ENCODE measurements at regions not wholly inside any gene's neighbourhood (a gene's known extent, or its start where the extent isn't known, plus 50 kb on each side); places are given as distances from the start of the nearest gene placed in this dataset.

DNA sequence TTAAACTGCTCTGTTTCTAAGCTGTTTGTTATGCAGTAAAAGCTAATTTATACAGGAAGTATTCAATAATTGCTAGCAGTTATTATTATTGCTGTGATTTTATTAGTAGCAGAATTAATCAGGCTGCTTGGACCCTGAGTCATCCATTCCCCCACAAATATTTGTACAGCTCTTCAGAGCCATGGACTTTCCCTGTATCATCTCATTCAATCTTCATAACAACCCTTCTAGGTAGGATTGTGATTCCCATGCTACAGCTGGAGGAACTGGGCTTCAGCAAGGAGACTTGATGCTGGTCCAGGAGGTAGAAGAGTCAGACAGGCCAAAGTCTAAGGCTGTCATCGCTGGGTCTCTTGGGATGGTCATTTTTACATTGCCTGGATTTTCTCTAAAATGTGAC is 208.3 kb downstream of the C16orf95 start:
- CTCF ChIA-PET: interaction anchor here (1.4 kb wide), 1 partner anchor 123 kb away, joined by 3 read pairs; no protein-coding TSS in a partner anchor
- DNase-seq (ENCODE audit: low spot score): no peak
- Mint-ChIP-seq H3K4me3 (no peak overlapping the region), H3K4me1 (peaks cover 17% of the 10 kb centered on the region), H3K27me3 (ENCODE audit: low read depth) (peaks cover 7% of the 10 kb centered on the region; the same call in 1 of the 2 replicates), H3K36me3 (peaks cover 6% of the 10 kb centered on the region), H3K27ac (no peak overlapping the region), H3K9me3 (peaks cover 26% of the 10 kb centered on the region)
- POLR2A ChIA-PET: no interaction called here
- no peak for ATAC-seq
- TF ChIP-seq ZNF423 (CRISPR knock-in tag; IDR thresholded peaks at IDR 0.05): no peak
- TF ChIP-seq NFE2L1 (CRISPR knock-in tag; IDR thresholded peaks at IDR 0.05): no peak
- TF ChIP-seq FOXP1 (CRISPR knock-in tag; IDR thresholded peaks at IDR 0.05; ENCODE audit: borderline replicate concordance): no peak
- no peak for TF ChIP-seq RORB (CRISPR knock-in tag; IDR thresholded peaks at IDR 0.05)
- TF ChIP-seq, protein P1, sequence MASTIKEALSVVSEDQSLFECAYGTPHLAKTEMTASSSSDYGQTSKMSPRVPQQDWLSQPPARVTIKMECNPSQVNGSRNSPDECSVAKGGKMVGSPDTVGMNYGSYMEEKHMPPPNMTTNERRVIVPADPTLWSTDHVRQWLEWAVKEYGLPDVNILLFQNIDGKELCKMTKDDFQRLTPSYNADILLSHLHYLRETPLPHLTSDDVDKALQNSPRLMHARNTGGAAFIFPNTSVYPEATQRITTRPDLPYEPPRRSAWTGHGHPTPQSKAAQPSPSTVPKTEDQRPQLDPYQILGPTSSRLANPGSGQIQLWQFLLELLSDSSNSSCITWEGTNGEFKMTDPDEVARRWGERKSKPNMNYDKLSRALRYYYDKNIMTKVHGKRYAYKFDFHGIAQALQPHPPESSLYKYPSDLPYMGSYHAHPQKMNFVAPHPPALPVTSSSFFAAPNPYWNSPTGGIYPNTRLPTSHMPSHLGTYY (CRISPR knock-in tag; IDR thresholded peaks at IDR 0.05): no peak
- TF ChIP-seq ESRRA (CRISPR knock-in tag; IDR thresholded peaks at IDR 0.05; ENCODE audit: borderline replicate concordance): no peak
- no peak for TF ChIP-seq ZNF138 (CRISPR knock-in tag; conservative IDR thresholded peaks at IDR 0.05)
- TF ChIP-seq CREM (CRISPR knock-in tag; IDR thresholded peaks at IDR 0.05): no peak
- TF ChIP-seq, protein P2, sequence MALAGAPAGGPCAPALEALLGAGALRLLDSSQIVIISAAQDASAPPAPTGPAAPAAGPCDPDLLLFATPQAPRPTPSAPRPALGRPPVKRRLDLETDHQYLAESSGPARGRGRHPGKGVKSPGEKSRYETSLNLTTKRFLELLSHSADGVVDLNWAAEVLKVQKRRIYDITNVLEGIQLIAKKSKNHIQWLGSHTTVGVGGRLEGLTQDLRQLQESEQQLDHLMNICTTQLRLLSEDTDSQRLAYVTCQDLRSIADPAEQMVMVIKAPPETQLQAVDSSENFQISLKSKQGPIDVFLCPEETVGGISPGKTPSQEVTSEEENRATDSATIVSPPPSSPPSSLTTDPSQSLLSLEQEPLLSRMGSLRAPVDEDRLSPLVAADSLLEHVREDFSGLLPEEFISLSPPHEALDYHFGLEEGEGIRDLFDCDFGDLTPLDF (CRISPR knock-in tag; IDR thresholded peaks at IDR 0.05): no peak
- no peak for TF ChIP-seq SMAD4 (CRISPR knock-in tag; IDR thresholded peaks at IDR 0.05)
- TF ChIP-seq, protein P3, sequence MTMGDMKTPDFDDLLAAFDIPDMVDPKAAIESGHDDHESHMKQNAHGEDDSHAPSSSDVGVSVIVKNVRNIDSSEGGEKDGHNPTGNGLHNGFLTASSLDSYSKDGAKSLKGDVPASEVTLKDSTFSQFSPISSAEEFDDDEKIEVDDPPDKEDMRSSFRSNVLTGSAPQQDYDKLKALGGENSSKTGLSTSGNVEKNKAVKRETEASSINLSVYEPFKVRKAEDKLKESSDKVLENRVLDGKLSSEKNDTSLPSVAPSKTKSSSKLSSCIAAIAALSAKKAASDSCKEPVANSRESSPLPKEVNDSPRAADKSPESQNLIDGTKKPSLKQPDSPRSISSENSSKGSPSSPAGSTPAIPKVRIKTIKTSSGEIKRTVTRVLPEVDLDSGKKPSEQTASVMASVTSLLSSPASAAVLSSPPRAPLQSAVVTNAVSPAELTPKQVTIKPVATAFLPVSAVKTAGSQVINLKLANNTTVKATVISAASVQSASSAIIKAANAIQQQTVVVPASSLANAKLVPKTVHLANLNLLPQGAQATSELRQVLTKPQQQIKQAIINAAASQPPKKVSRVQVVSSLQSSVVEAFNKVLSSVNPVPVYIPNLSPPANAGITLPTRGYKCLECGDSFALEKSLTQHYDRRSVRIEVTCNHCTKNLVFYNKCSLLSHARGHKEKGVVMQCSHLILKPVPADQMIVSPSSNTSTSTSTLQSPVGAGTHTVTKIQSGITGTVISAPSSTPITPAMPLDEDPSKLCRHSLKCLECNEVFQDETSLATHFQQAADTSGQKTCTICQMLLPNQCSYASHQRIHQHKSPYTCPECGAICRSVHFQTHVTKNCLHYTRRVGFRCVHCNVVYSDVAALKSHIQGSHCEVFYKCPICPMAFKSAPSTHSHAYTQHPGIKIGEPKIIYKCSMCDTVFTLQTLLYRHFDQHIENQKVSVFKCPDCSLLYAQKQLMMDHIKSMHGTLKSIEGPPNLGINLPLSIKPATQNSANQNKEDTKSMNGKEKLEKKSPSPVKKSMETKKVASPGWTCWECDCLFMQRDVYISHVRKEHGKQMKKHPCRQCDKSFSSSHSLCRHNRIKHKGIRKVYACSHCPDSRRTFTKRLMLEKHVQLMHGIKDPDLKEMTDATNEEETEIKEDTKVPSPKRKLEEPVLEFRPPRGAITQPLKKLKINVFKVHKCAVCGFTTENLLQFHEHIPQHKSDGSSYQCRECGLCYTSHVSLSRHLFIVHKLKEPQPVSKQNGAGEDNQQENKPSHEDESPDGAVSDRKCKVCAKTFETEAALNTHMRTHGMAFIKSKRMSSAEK (CRISPR knock-in tag; IDR thresholded peaks at IDR 0.05; ENCODE audit: borderline replicate concordance): no peak
- no peak for TF ChIP-seq ZNF219 (CRISPR knock-in tag; IDR thresholded peaks at IDR 0.05; ENCODE audit: borderline replicate concordance)
- TF ChIP-seq IRF2 (CRISPR knock-in tag; IDR thresholded peaks at IDR 0.05; ENCODE audit: borderline replicate concordance, low read depth): no peak
- TF ChIP-seq, protein P4, sequence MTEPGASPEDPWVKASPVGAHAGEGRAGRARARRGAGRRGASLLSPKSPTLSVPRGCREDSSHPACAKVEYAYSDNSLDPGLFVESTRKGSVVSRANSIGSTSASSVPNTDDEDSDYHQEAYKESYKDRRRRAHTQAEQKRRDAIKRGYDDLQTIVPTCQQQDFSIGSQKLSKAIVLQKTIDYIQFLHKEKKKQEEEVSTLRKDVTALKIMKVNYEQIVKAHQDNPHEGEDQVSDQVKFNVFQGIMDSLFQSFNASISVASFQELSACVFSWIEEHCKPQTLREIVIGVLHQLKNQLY (CRISPR knock-in tag; IDR thresholded peaks at IDR 0.05): no peak
- no peak for TF ChIP-seq ELF4 (CRISPR knock-in tag; IDR thresholded peaks at IDR 0.05; ENCODE audit: low read depth)
- no peak for TF ChIP-seq NR3C1 (CRISPR knock-in tag; conservative IDR thresholded peaks at IDR 0.05; ENCODE audit: low read depth)
- no peak for TF ChIP-seq FOXK1 (CRISPR knock-in tag; IDR thresholded peaks at IDR 0.05)

DNA sequence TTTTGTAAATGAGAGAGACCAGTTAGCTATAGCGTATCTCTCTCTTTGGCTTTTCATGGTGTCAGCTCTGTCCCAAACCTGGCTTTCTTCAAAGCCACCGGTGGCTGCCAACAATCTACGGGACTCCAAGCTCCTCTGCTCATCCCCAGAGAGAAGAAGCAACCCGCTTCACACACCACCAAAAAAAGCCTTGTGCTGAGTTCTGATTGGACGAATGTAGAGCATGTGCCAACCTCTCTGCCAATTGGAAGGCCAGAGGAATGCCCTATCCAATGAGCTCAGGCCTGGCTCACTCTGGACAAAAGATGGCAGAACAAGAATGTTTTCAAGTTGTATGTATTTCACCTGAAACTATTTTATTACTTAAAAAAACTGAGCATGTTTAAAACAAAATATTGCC is 202.4 kb downstream of the C16orf95 start:
- DNase-seq (ENCODE audit: low spot score): no peak
- ChIA-PET CTCF (no interaction called here), POLR2A (interaction anchor here (0.6 kb wide), 1 partner anchor 158 kb away, joined by 5 read pairs; no protein-coding TSS in a partner anchor)
- Mint-ChIP-seq H3K36me3 (no peaks in the 10 kb centered on the region), H3K27ac (no peak overlapping the region), H3K27me3 (ENCODE audit: low read depth) (peaks cover 7% of the 10 kb centered on the region; the same call in 1 of the 2 replicates), H3K4me1 (peaks cover 9% of the 10 kb centered on the region), H3K9me3 (peaks cover 8% of the 10 kb centered on the region), H3K4me3 (no peak overlapping the region)
- no peak for TF ChIP-seq GRHL2 (CRISPR knock-in tag; IDR thresholded peaks at IDR 0.05; ENCODE audit: insufficient replicate concordance, severe bottlenecking)
- no peak for TF ChIP-seq ZNF396 (CRISPR knock-in tag; IDR thresholded peaks at IDR 0.05; ENCODE audit: borderline replicate concordance)
- no peak for TF ChIP-seq FOXK1 (CRISPR knock-in tag; IDR thresholded peaks at IDR 0.05)
- TF ChIP-seq, protein P5, sequence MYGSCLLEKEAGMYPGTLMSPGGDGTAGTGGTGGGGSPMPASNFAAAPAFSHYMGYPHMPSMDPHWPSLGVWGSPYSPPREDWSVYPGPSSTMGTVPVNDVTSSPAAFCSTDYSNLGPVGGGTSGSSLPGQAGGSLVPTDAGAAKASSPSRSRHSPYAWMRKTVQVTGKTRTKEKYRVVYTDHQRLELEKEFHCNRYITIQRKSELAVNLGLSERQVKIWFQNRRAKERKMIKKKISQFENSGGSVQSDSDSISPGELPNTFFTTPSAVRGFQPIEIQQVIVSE (CRISPR knock-in tag; IDR thresholded peaks at IDR 0.05; ENCODE audit: borderline replicate concordance): no peak
- TF ChIP-seq, protein P6, sequence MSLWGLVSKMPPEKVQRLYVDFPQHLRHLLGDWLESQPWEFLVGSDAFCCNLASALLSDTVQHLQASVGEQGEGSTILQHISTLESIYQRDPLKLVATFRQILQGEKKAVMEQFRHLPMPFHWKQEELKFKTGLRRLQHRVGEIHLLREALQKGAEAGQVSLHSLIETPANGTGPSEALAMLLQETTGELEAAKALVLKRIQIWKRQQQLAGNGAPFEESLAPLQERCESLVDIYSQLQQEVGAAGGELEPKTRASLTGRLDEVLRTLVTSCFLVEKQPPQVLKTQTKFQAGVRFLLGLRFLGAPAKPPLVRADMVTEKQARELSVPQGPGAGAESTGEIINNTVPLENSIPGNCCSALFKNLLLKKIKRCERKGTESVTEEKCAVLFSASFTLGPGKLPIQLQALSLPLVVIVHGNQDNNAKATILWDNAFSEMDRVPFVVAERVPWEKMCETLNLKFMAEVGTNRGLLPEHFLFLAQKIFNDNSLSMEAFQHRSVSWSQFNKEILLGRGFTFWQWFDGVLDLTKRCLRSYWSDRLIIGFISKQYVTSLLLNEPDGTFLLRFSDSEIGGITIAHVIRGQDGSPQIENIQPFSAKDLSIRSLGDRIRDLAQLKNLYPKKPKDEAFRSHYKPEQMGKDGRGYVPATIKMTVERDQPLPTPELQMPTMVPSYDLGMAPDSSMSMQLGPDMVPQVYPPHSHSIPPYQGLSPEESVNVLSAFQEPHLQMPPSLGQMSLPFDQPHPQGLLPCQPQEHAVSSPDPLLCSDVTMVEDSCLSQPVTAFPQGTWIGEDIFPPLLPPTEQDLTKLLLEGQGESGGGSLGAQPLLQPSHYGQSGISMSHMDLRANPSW (CRISPR knock-in tag; conservative IDR thresholded peaks at IDR 0.05; ENCODE audit: low read depth): no peak
- no peak for TF ChIP-seq RELA (CRISPR knock-in tag; IDR thresholded peaks at IDR 0.05; ENCODE audit: borderline replicate concordance)
- no peak for TF ChIP-seq MYBL2 (CRISPR knock-in tag; IDR thresholded peaks at IDR 0.05)
- TF ChIP-seq IRF2 (CRISPR knock-in tag; IDR thresholded peaks at IDR 0.05; ENCODE audit: borderline replicate concordance, low read depth): no peak
- TF ChIP-seq, protein P4 (CRISPR knock-in tag; IDR thresholded peaks at IDR 0.05): no peak
- no peak for ATAC-seq
